ENCODE measurements at regions not wholly inside any gene's neighbourhood (a gene's known extent, or its start where the extent isn't known, plus 50 kb on each side); places are given as distances from the start of the nearest gene placed in this dataset.

DNA sequence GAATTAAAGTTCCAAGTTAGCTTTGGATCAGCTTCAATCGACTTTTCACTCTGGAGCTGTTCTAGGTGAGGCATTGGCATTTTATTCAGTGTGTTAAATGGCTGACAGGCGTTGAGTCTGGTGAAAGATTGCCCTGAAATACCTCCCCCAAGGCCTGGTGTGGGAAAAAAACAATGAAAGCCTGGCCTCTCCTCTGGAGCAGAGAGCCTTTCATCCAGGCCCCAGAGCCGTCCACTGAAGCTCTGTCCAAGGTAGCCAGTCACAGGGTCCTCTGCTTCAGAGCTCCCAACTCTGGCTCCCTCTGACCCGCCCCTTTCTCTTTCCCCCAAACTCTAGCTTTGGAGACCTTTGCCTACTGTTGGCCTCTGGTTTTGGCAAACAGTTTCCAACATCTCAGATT is 123.6 kb upstream of the CRHR1 start:
- H3K27ac Mint-ChIP-seq (ENCODE audit: low read depth, unreplicated experiment) = no peak overlapping the region
- no peak overlapping the region for H3K4me3 Mint-ChIP-seq (ENCODE audit: unreplicated experiment)
- intact Hi-C loops (cut with micrococcal nuclease) = no loop called here
- ChIA-PET POLR2A (no interaction called here), CTCF (interaction anchor here (0.6 to 1.1 kb wide), 4 partner anchors 22 to 170 kb away, joined by 3 to 5 read pairs (median 3); no protein-coding TSS in a partner anchor)
- no peak for DNase-seq (ENCODE audit: unreplicated experiment)
- peaks cover 63% of the 10 kb centered on the region for H3K27me3 Mint-ChIP-seq (ENCODE audit: insufficient read depth, unreplicated experiment)
- no peaks in the 10 kb centered on the region for H3K9me3 Mint-ChIP-seq (ENCODE audit: unreplicated experiment)
- no peaks in the 10 kb centered on the region for H3K4me1 Mint-ChIP-seq (ENCODE audit: insufficient read depth, unreplicated experiment)
- H3K36me3 Mint-ChIP-seq (ENCODE audit: insufficient read depth, unreplicated experiment) = no peaks in the 10 kb centered on the region
- TF ChIP-seq, protein P1, sequence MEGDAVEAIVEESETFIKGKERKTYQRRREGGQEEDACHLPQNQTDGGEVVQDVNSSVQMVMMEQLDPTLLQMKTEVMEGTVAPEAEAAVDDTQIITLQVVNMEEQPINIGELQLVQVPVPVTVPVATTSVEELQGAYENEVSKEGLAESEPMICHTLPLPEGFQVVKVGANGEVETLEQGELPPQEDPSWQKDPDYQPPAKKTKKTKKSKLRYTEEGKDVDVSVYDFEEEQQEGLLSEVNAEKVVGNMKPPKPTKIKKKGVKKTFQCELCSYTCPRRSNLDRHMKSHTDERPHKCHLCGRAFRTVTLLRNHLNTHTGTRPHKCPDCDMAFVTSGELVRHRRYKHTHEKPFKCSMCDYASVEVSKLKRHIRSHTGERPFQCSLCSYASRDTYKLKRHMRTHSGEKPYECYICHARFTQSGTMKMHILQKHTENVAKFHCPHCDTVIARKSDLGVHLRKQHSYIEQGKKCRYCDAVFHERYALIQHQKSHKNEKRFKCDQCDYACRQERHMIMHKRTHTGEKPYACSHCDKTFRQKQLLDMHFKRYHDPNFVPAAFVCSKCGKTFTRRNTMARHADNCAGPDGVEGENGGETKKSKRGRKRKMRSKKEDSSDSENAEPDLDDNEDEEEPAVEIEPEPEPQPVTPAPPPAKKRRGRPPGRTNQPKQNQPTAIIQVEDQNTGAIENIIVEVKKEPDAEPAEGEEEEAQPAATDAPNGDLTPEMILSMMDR (IDR thresholded peaks at IDR 0.05; ENCODE audit: unreplicated experiment) = no peak
- BruUV-seq (replicated peaks) = no TSS peak

DNA sequence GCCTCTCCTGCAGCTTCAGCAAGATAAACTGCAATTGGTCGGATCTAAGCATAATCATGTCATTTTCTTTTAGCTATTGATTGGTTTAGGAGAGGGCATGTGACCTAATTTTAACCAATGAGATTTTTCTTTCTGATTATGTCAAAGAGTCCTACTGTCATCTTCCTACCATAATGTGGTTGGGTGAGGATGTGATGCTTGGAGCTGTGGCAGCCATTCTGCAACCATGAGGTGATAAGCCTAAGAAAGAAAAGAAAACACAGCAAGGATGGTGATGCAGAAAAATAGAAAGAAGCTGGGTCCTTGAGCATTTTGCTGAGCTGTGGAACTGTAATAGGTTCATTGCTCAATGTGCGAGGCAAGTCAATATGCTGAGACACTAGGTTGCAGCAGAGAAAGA is 121.7 kb upstream of the CRHR1 start:
- Mint-ChIP-seq H3K27ac (ENCODE audit: low read depth, unreplicated experiment) (no peak overlapping the region), H3K4me1 (ENCODE audit: insufficient read depth, unreplicated experiment) (no peaks in the 10 kb centered on the region), H3K4me3 (ENCODE audit: unreplicated experiment) (no peak overlapping the region), H3K36me3 (ENCODE audit: insufficient read depth, unreplicated experiment) (no peaks in the 10 kb centered on the region), H3K9me3 (ENCODE audit: unreplicated experiment) (no peaks in the 10 kb centered on the region), H3K27me3 (ENCODE audit: insufficient read depth, unreplicated experiment) (peaks cover 67% of the 10 kb centered on the region)
- TF ChIP-seq, protein P1 (IDR thresholded peaks at IDR 0.05; ENCODE audit: unreplicated experiment) = no peak
- ChIA-PET POLR2A (no interaction called here), CTCF (no interaction called here)
- DNase-seq (ENCODE audit: unreplicated experiment) = no peak
- intact Hi-C loops (cut with micrococcal nuclease) = no loop called here
- no TSS peak for BruUV-seq (replicated peaks)

- no peaks in the 10 kb centered on the region for H3K4me1 Mint-ChIP-seq (ENCODE audit: insufficient read depth, unreplicated experiment)
- no peaks in the 10 kb centered on the region for H3K36me3 Mint-ChIP-seq (ENCODE audit: insufficient read depth, unreplicated experiment)
- ChIA-PET POLR2A (no interaction called here), CTCF (no interaction called here)
- H3K27me3 Mint-ChIP-seq (ENCODE audit: insufficient read depth, unreplicated experiment) = peaks cover 80% of the 10 kb centered on the region
- TF ChIP-seq, protein P1 (IDR thresholded peaks at IDR 0.05; ENCODE audit: unreplicated experiment) = no peak
- DNase-seq (ENCODE audit: unreplicated experiment) = no peak
- H3K9me3 Mint-ChIP-seq (ENCODE audit: unreplicated experiment) = no peaks in the 10 kb centered on the region
- BruUV-seq (replicated peaks) = no TSS peak
- H3K4me3 Mint-ChIP-seq (ENCODE audit: unreplicated experiment) = no peak overlapping the region
- H3K27ac Mint-ChIP-seq (ENCODE audit: low read depth, unreplicated experiment) = no peak overlapping the region
- intact Hi-C loops (cut with micrococcal nuclease) = no loop called here
Measured at GRCh38 chr17:45663772-45664171, 120.3 kb upstream of the CRHR1 start.

DNA sequence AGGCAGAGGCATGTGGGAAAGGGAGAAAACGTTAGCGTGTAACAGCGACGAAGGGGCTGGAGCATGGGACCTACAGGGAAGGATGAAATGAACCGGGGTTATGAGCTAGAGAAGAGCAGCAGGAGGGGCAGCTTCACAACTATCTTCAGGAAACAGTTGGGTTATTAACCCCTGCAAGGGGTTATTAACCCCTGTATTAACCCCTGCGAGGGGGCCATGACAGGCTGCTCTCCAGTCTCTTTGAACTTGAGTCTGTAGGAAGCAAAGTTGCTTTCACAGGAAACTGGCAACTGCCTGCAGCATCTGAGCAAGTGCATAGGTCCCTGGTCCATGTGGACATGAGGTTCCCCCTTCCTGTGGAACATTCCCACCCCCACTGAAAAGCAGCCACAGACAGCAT is 119.2 kb upstream of the CRHR1 start:
- H3K9me3 Mint-ChIP-seq (ENCODE audit: unreplicated experiment) = no peaks in the 10 kb centered on the region
- H3K27me3 Mint-ChIP-seq (ENCODE audit: insufficient read depth, unreplicated experiment) = peaks cover 70% of the 10 kb centered on the region
- no peak for DNase-seq (ENCODE audit: unreplicated experiment)
- no peak overlapping the region for H3K27ac Mint-ChIP-seq (ENCODE audit: low read depth, unreplicated experiment)
- H3K4me1 Mint-ChIP-seq (ENCODE audit: insufficient read depth, unreplicated experiment) = no peaks in the 10 kb centered on the region
- BruUV-seq (replicated peaks) = no TSS peak
- TF ChIP-seq, protein P1 (IDR thresholded peaks at IDR 0.05; ENCODE audit: unreplicated experiment) = no peak
- H3K4me3 Mint-ChIP-seq (ENCODE audit: unreplicated experiment) = no peak overlapping the region
- intact Hi-C loops (cut with micrococcal nuclease) = no loop called here
- ChIA-PET CTCF (interaction anchor here (0.5 to 2.2 kb wide), 3 partner anchors 52 to 452 kb away, joined by 3 to 10 read pairs (median 3); no protein-coding TSS in a partner anchor), POLR2A (no interaction called here)
- H3K36me3 Mint-ChIP-seq (ENCODE audit: insufficient read depth, unreplicated experiment) = no peaks in the 10 kb centered on the region

Measured in MCF 10A (cell line).